Heart right ventricle (tissue), 16 donors: ENCODE measurements at regions not wholly inside any gene's neighbourhood (a gene's known extent, or its start where the extent isn't known, plus 50 kb on each side); places are given as distances from the start of the nearest gene placed in this dataset.
"Not testable (repeated sequence)": the region's sequence is repeated elsewhere in the genome, so short reads cannot be mapped to it uniquely, and the experiment has no call there.

Experiments
- ATAC-seq, 8 donors: fragments of 200-7000 bp; cut with Tn5 transposase; one replicate each; pipeline ENCODE4 v1.9.1; 2020; ENCODE audit warnings: mild to moderate bottlenecking in 8 of 8, moderate library complexity in 8 of 8, moderate number of reproducible peaks in 1 of 8
- DNase-seq, 2 donors: peaks; one replicate each; pipeline ENCODE4 v3.0.0-alpha.2; 2020
- H3K27ac ChIP-seq, 10 donors: fragments of 200-600 bp; sonication (generic) in 2 of 10; one replicate each; pipeline versions ENCODE4 v1.5.0 to v1.8.0; 2020 to 2022; ENCODE audit warnings: mild to moderate bottlenecking in 3 of 10
- H3K27me3 ChIP-seq, 7 donors: fragments of 200-600 bp; one replicate each; pipeline ENCODE4 v1.8.0; 2021 to 2022; ENCODE audit warnings: mild to moderate bottlenecking in 2 of 7
- H3K36me3 ChIP-seq, 9 donors: fragments of 200-600 bp; sonication (generic) in 1 of 9; one replicate each; pipeline versions ENCODE4 v1.5.0 to v1.8.0; 2020 to 2022; ENCODE audit warnings: mild to moderate bottlenecking in 2 of 9
- H3K4me1 ChIP-seq, 9 donors: fragments of 200-600 bp; sonication (generic) in 1 of 9; one replicate each; pipeline versions ENCODE4 v1.5.0 to v1.8.0; 2020 to 2022; ENCODE audit warnings: mild to moderate bottlenecking in 4 of 9
- H3K4me3 ChIP-seq, 10 donors: fragments of 200-600 bp; sonication (generic) in 2 of 10; one replicate each; pipeline versions ENCODE4 v1.5.0 to v1.8.0; 2020 to 2022; ENCODE audit warnings: mild to moderate bottlenecking in 7 of 10, moderate library complexity in 2 of 10
- H3K9me3 ChIP-seq, 11 donors: fragments of 200-600 bp in 10 of 11; sonication (generic) in 2 of 11; one replicate each; pipeline versions ENCODE4 v1.5.0 to v1.8.0; 2013 to 2022; ENCODE audit warnings: mild to moderate bottlenecking in 2 of 11, control low read depth in 1 of 11, moderate library complexity in 1 of 11
- WGBS, 2 donors: extraction: QIAGEN DNeasy Blood & Tissue Kit; methylation state at CpG; one replicate each; pipeline ENCODE4 v1.1.7; 2013; ENCODE audit warnings: inconsistent platforms in 1 of 2; 5-methylcytosine and 5-hydroxymethylcytosine counted together
- intact Hi-C, 10 donors: fragments of 100-400 bp; cut with DNase I; formaldehyde crosslinking; loops; one replicate each; pipeline versions ENCODE4 v1.11.1 to v1.14.2; 2022
- TF ChIP-seq, protein P1 (sequence below), 9 donors: fragments of 200-600 bp; sonication (generic) in 2 of 9; IDR thresholded peaks; one replicate each; pipeline versions ENCODE4 v1.5.0 to v1.8.0; 2021 to 2022; ENCODE audit warnings: antibody characterized with exemption in 9 of 9, mild to moderate bottlenecking in 5 of 9, moderate library complexity in 1 of 9
- donor health status: Arrhythmogenic right ventricular cardiomyopathy.
- donor health status: ischemic (EF 13 %, LVEDD 7.1; RV severe dilation, severe dysfunction).
- donor health status: healthy with polysubstance abuse.
- donor health status: DM: no; HTN: yes; CAD: no.
- donor health status: DM: no; HTN: no; CAD: no.
- donor health status: ischemic (EF 25% LVEDD 6.9; RV normal size, moderate dysfunction).
- donor health status: ischemic (EF 25% LVEDD 5.7; RV mildly dilated, moderate dysfunction).
- donor health status: healthy.
- donor health status: DM: yes; HTN: yes; CAD: no.
- donor health status: Ischemic cardiomyopathy.
- donor health status: ischemic (EF 35%, LVEDD 5.7; RV mildly dilated, moderate dysfunction).
- donor health status: nonischemic (EF 11% LVEDD 7.7; RV severe dilation, severe dysfunction).
- donor health status: DM: yes; HTN: yes; CAD: no.
- donor health status: PGD.
- donor health status: ischemic (EF 29% LVEDD 5.4; RV normal size, mild dysfunction).
- donor health status: nonischemic (EF 23%, LVEDD 6.1; RV moderate dilation, normal function).

GRCh38 chr18:35837922-35838496 is 134.5 kb upstream of the RMP24 start:
- intact Hi-C loops, result loop anchor here in 1 of 10 donors (10.0 kb wide), 1 partner anchor 63 kb away; no protein-coding TSS in a partner anchor
- ATAC-seq (no peak), DNase-seq (no peak)
- Histone ChIP-seq H3K27ac (no peak overlapping the region), H3K36me3 (no peaks in the 10 kb centered on the region), H3K9me3 (peaks cover 0 to 11% (median 0%) of the 10 kb centered on the region in 11 donors), H3K4me1 (peaks cover 0 to 16% (median 0%) of the 10 kb centered on the region in 9 donors), H3K4me3 (no peak overlapping the region), H3K27me3 (no peaks in the 10 kb centered on the region)
- TF ChIP-seq, protein P1, sequence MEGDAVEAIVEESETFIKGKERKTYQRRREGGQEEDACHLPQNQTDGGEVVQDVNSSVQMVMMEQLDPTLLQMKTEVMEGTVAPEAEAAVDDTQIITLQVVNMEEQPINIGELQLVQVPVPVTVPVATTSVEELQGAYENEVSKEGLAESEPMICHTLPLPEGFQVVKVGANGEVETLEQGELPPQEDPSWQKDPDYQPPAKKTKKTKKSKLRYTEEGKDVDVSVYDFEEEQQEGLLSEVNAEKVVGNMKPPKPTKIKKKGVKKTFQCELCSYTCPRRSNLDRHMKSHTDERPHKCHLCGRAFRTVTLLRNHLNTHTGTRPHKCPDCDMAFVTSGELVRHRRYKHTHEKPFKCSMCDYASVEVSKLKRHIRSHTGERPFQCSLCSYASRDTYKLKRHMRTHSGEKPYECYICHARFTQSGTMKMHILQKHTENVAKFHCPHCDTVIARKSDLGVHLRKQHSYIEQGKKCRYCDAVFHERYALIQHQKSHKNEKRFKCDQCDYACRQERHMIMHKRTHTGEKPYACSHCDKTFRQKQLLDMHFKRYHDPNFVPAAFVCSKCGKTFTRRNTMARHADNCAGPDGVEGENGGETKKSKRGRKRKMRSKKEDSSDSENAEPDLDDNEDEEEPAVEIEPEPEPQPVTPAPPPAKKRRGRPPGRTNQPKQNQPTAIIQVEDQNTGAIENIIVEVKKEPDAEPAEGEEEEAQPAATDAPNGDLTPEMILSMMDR (IDR thresholded peaks at IDR 0.05), result no peak
- WGBS, 2 donors, result 73 to 90% methylated on average over 5 of the region's 5 CpGs

GRCh38 chr18:35841283-35841682 is 131.2 kb upstream of the RMP24 start:
- Histone ChIP-seq H3K4me1 (peaks cover 0 to 4% (median 0%) of the 10 kb centered on the region in 9 donors), H3K27me3 (no peaks in the 10 kb centered on the region), H3K9me3 (peaks cover 0 to 7% (median 0%) of the 10 kb centered on the region in 11 donors), H3K27ac (no peak overlapping the region), H3K36me3 (no peaks in the 10 kb centered on the region), H3K4me3 (no peak overlapping the region)
- ATAC-seq (no peak), DNase-seq (no peak)
- intact Hi-C loops, result no loop called here
- WGBS, 2 donors, result 75 to 77% methylated on average over 2 of the region's 2 CpGs
- TF ChIP-seq, protein P1 (IDR thresholded peaks at IDR 0.05), result no peak

GRCh38 chr18:35842536-35842935 is 129.9 kb upstream of the RMP24 start:
- no peak overlapping the region for H3K4me3 ChIP-seq
- H3K9me3 ChIP-seq, result peaks cover 0 to 7% (median 0%) of the 10 kb centered on the region in 11 donors
- no peak for ATAC-seq
- 52 to 66% methylated on average over 5 of the region's 5 CpGs for WGBS, 2 donors
- intact Hi-C loops, result no loop called here
- H3K36me3 ChIP-seq, result no peaks in the 10 kb centered on the region
- TF ChIP-seq, protein P1 (IDR thresholded peaks at IDR 0.05), result no peak
- H3K27me3 ChIP-seq, result no peaks in the 10 kb centered on the region
- no peak overlapping the region for H3K27ac ChIP-seq
- DNase-seq, result no peak
- no peaks in the 10 kb centered on the region for H3K4me1 ChIP-seq

GRCh38 chr18:35848321-35848720 is 124.2 kb upstream of the RMP24 start:
- intact Hi-C loops, result not testable (repeated sequence)
- WGBS, 2 donors, result 84 to 87% methylated on average over 5 of the region's 5 CpGs

DNA sequence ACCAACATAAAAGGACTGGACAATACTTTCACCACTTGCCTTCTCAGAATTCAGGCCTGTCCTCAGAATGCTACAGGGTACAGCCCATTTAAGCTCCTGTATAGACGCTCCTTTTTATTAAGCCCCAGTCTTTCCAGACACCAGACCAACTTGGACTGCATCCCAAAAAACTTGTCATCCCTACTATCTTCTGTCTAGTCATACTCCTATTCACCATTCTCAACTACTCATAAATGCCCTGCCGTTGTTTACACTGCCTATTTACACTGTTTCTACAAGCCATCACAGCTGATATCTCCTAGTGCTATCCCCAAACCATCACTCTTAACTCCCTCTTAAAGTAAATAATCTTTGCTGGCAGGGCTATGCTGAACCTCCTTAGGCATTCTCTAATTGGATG is 123.2 kb upstream of the RMP24 start:
- WGBS, 2 donors, result 69 to 76% methylated on average over 2 of the region's 2 CpGs
- H3K27ac ChIP-seq, H3K27me3 ChIP-seq, H3K9me3 ChIP-seq, H3K4me1 ChIP-seq, H3K4me3 ChIP-seq, DNase-seq, ATAC-seq, H3K36me3 ChIP-seq, intact Hi-C loops: not testable (repeated sequence)

More at GRCh38 chr18:35848321-35848720, 124.2 kb upstream of the RMP24 start:
- not testable (repeated sequence) for DNase-seq, H3K4me1 ChIP-seq, H3K4me3 ChIP-seq, H3K27ac ChIP-seq, H3K27me3 ChIP-seq, H3K9me3 ChIP-seq, ATAC-seq, H3K36me3 ChIP-seq
